ENCODE measurements at regions not wholly inside any gene's neighbourhood (a gene's known extent, or its start where the extent isn't known, plus 50 kb on each side); places are given as distances from the start of the nearest gene placed in this dataset.

DNA sequence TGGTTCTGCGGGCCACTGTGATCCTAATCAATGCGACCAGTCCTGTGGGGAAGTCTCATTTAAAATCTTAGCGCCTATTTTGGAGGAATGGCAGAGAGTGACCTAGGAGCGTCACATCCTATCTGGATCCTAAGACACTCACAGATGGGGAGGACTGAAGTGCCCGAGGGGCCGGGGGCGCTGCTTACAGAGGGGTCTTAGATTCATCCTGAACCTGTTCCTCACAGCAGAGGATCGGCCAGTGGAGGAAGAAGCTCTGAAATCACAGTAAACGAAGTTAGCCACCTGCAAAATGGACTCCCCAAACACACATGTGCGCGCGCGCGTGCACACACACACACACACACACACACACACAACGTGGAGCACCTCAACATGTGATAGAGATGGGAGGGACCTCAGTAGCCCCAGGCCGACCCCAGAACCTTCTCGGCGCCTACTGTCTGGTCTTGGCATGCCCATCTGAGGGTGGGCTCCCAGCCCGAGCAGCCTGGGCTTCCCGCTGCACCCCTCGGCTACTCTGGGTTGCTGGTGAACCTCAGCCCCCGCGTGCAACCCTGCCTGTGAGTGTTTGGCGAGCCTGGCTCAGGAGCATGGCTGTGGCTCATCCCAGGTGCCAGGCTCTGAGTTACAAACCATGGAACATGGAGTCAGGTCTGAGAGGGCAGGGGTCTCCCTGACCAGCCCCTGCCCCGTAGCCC is 613.3 kb downstream of the TBC1D22A start:
- DNase-seq, result no peak

DNA sequence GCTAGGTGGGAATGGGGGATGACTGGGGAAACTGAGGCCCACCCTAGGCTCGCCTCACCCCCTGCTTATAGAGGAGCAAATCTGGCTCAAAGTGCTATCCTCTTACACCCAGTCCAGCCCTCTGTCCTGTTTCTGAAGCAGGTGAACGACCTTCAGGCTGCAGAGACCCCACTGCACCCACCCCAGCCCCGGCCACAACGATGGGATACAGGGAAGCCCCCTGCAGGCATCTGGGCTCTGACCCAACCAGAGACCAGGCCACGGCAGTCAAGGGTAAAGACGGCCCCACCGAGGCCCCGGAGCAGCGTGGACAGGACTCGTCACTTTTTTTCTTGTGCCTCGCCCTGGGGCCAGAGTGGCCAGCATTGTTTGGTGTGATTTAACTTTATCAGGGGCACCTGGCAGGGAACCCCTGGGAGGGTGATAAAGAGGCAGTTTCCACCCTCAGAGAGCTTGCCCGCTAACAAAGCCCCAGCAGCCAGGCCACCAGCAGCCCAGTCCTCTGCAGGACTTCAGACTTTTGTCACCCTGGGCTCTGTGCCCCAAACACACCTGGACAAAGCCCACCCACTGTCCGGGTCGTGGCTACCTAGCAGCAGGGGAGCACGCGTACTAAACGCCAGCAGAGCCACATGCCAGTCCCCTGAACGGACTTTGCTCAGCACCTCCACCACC is 612.6 kb downstream of the TBC1D22A start:
- DNase-seq, result no peak

DNA sequence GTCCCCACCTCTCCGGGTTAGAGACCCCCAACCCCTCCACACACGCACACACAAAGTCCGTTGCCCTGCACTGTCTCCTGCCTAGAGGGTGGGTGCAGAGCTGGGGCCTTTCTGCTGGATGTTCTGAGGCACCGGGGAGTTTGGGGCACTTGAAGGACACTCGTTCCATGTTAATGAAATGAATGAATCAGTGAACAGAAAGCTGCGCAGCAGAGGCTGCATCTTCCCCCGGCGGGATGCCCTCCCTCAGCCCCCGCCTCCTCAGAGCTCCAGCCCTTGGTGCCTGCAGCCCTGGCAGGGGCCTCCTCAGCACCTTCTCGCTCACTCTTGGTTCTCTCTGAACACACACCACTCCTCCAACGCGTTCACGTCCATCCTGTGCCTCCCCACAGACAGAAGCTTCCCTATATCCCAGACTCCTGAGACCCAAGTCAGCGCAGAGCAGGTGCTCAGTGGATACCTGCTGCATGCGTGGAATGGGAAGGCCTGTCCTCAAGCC is 611.9 kb downstream of the TBC1D22A start:
- no peak for DNase-seq

DNA sequence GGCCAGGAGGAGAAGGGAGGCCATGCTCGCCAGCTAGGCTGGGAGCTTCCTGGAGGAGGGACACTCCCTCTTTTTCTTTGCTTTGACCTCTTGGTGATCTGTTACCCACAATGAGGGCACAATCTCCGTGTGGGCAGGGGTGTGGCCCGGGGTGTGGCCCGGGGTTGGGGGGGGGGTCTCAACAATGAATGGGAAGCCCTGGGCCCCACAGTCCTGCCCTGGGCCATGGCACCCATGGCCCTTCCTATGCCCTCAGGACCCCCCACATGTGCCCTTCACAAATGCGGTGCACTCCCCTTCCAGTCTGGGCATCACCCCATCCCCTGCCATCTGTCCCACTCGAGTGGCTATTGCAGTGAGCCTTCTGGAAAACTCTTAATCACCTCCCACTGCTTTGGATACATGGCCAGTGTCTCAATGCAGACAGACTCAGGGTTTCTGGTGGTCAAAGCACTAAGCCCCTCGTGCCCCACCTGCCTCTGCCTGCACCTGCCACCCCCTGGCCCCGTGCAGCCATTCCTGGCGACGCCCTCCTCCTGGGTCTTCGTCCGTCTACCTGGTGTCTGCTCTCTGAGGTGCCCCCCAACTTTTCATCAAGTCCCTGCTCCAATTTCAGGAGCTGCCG is 611.3 kb downstream of the TBC1D22A start:
- DNase-seq, result no peak

DNA sequence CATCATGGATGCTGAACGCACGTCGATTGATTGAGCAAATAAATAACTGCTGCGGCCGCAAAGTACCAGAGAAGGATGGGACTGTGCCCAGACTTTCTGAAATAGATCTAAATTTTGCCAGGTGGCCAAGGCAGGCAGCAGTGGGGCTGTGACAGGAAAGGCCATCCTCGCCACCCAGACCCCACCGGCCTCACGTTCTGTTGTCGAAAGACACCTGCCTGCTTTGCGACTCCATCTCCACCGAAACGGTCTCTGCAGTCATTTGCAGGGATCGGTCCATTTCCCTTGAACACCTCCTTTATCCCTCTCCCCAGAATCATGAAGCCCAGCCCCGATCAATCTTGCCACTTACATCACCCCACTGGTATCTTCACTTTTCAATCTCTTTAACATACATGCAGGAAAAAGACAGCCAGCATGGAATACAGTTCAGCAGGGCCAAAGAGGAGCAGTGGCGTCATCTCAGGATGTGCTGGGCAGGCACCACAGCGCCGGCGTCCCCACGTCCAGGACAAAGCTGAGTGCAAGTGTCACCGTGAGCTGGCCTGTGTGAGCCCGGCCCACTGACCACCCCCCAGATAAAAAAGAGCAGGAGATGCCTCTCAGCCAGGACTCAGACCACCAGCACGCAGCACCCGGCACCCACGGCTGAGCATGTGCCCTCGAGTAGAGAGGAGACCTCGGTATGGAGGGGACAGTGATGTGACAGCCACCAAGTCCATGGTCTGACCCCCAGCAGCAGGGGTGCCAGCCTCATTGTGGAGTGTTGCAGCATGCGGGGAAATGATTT is 610.3 kb downstream of the TBC1D22A start:
- no peak for DNase-seq

DNA sequence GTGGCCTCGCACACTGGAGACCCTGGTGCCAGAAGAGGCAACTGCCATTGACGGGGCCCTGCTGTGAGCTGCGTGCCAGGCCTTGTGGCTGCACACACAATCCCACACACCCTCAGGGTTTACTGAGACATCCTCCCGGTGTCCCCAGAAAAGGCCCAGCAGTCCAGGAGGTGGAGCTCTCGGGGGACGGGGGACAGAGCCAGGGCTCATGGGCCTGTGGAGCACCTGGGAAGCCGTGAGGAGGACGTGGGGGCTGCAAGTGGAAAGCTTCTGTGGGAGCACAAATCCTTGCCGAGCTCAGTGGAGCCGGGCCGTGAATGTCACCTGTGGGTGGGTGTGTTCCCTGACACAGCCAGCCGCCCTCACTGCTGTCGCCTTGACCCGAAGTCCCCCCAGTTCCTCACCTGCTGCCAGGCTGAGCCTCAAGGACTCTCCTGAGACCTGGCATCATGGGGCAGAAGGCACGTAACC is 609.7 kb downstream of the TBC1D22A start:
- no peak for DNase-seq

DNA sequence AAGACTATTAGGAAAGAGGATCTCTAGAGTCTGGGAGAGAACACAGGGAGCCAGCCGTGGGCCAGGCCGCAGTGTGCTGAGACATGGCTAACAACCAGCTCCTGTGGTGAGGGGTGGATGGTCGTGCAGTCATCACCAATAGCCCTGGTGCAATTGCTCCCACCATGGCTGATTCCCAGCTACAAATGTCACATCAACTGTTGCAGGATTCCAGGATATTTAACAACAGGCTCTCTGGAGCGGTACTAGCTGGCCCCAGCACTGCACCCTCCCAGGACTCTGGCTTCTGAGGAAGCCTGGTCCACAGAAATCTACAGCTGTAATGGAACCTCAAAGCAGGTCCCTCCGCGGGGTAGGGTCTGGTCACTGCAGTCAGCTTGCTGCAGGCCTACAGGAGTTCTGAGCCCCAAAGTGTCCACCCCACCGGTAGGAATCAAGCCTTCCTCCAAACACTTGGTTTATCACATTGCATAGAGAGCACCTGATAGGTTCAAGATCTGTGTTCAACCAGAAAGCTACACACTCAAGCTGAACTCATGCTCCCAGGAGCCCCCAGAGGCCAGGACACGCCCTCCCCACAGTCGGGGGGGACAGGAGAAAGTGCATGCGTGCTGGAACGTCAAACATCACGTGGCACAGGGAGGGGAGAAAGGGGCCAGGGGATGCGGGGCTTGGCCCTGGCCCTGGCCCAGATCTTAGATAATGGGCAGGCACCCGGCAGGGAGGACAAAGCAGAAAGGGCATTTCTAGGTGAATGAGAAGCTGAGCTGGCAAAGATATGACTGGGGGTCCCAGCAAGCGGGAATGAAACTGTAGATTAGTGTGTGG is 609.0 kb downstream of the TBC1D22A start:
- no peak for DNase-seq

DNA sequence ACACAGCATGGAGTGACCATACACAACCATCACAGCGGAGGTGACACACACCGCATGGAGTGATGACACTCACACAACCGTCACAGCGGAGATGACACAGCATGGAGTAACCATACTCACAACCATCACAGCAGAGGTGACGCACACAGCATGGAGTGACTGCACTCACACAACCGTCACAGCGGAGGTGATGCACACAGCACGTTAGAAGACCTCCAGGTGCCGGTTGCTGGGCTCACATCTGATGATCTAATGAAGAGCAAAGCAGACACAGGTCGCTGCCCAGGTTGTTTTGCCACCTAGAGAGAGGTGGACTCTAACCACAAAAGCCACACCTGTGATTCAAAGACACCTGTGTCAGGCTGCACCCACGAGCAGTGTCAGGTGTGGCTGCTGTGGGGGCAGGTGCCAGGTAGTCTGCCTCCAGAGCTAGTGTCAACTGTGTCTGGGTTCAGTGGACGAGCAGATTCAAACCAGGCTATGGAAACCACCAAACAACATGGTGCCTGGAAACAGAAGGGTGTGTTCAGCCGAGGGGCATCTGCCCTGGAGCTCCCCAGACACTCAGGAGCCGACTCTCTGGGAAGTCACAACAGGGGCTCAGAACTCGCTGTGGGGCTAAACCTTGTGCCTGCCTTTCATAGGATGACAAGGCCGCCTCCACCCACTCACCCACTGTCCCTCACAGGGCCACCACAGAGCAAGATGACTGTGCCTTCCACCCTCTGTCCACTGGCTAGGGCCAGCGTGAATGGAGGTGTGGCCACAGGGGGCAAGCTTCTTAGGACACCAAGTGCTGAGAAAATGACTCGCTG is 608.2 kb downstream of the TBC1D22A start:
- no peak for DNase-seq

DNA sequence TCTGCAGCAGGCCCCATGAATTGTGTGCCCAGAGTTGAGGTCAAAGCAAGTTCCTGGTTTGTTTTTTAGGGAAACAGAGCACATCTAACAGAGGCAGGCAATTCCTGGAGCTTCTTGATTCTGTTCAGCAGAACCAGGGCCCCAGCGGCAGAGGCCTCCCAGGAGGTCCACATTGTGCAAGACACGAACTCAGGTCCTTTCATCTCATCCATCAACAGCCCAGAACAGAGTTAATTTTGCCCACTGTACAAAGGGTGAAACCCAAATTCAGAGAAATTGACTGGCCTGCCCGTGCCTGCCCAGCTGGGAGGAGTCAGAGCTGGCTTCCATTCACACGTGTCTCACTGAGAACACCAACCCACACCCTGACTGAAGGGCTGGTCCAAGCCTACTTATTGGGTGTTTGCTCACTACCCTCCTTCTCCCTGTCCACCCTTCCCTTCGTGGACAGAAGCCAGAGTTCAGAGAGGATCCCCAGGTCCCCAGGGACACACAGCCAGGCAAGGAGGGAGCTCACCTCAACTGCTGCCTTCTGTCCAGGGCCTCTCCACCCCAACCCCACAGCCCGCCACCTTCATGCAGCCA is 607.1 kb downstream of the TBC1D22A start:
- DNase-seq, result no peak

DNA sequence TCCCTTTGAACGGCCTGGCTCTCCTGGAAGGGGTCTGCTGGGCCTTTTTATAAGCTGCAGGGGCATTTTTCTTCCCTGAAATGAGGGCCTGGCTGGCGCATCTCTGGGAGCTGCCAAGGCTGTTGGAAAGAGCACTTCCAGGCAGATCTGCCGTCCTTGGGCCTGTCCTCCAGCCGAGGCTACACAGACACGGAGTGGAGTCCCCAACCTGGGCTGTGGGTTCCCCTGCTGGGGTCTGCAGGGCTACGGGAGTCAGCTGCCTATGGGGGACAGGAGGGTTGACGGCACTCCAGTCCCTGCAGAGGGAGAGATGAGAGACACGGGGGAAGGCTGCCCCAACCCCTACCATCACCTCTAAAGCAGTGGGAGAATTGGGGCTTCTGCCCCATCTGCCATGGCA is 606.6 kb downstream of the TBC1D22A start:
- no peak for DNase-seq

DNA sequence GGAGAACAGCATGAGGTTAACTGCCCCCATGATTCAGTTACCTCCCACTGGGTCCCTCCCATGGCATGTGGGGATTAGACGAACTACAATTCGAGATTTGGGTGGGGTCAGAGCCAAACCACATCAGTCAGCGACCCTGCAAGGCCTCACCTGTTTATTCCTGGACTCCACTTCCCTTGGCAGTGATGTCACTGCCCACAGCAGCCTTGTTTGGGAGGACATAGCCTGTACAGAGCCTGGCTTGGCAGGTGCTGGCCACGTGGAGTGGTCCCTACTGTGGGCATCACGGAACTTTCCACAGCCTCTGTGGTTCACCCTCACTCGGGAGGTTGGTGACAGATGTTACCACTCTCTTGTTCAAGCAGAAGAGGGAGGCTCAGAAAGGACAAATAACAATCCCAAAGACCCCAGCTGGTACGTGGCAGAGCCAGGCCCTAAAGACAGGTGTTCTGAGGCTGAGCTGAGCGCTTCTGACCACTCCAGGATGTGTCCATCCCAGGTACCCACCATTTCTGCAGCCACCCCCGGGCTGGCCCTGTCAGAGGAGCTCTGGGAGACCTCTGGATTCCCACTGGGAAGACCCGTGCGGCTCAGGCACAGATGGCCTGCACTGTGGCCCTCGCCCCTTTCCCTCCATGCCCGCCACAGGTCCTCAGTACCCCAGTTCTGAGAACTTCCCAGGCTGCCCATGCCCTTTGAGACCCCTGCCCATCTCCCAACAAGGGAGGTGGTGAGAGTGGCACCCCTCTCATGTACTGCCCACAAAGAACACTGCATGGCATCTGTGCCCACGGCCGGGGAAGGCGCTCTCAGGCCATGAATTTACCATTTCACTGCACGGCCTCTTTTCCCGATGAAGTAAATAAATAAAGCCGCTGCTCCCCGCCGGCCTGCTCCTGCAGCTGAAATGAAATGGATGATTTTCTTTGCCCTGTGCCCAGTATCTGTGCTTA is 605.8 kb downstream of the TBC1D22A start:
- no peak for DNase-seq

DNA sequence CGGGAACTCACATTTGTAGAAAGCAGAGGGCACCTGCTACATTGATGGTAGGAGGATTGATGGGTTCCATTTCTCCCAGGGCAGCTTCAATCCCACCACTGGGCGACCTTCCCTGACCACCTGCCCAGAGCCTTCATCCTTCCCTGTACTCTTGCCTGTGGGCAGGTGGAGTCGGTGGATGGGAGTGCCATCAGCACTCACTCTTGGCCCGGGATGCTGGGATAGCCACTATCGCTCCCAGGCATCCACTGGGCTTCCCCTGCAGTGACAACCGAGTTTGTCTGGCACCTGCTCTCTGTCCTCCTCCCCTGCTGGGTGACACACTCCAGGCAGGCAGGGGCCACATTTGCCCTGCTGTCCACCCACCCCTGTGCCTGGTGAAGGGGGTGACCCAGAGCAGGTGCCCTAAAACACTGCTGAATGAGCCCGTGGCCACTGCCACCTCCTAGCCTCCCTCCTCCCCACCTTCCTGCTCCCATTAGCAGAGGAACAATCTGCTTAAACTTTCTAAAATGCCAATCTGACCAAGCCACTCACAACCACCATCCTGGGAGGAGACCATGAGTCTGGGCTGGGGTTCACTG is 604.7 kb downstream of the TBC1D22A start:
- no peak for DNase-seq

DNA sequence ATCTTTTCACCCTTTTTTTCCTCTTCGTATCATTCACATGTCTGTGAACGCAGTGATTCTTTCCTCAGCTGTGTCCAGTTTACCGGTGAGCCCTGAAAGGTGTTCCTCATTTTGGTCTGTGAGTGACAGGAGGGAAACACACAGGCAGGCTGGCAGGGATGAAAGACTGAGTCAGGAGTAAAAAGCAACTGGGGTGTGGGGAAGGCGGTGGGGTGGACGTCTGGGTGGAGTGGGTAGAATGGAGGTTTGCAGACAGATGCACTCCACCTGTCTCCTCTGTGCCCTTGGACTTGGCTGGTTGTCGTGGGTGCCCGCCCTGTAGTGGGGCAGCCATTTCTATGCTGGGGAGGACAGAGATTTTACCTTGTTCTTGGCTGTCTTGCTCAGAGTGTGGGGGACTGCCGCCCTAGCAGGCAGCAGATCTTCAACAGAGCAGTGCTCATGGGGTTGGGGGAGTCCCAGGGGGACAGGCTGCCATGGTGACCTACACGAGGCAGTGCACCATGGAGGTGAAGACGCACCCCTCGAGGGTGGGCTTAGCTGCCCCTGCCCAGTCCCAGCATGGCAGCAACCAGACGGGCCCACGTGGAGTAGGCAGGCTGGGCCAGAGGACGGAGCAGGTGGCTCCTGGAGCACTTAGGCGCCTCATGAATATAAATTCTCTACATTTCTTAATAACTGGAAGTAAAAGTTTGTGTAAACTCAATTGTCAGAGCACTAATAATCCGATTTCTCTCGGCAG is 603.7 kb downstream of the TBC1D22A start:
- no peak for DNase-seq

DNA sequence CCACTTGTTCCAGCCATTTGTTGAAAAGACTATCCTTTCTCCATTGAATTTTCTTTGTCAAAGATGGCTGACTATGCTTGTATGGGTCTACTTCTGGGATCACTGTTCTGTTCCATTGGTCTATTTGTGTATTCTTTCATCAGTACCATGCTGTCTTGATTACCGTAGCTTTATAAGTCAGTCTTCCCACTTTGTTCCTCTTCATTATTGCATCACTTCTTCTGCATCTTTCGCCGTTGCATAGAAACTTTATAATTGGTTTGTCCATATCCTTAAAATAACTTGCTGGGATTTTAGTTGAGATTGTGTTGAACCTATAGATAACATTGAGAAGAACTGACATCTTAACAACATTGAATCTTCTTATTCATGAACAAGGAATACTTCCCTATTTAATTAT is 598.8 kb downstream of the TBC1D22A start:
- no peak for DNase-seq

DNA sequence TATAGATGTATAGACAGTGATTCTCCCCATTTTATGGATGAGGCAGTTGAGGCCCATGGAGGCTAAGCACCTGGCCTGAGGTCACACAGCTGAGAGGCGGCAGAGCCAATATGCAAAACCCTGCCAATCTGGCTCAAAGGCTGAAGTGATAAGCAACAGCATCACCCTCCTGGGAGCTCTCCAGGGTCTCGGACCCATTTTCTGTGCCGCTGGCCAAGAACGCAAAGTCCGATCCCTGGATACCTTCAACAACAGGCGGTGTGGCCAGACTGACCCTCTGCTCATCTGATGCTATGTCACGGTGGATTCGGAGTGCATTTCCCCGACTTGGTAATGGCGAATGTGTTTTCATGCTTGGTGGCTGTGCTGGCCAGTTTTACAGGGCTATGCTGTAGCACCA is 595.0 kb downstream of the TBC1D22A start:
- no peak for DNase-seq

DNA sequence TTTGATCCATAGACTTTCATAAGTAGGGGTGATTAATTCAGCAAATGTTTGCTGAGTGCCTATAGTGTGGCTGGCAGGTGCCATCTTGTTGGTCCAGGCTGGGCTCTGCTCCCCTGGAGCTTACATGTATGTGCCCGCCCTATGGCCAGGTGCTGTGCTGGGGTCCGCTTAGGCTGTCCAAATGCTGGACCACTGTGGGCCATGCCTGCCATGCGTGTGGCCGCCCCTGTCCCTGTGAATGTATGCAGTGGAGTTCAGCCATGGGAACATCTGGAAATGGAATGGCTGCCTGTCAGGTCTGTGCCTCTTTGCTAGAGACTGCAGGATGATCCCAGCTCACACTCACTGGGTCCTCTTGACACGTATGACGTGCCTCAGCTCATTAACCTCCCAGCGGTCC is 594.6 kb downstream of the TBC1D22A start:
- DNase-seq, result no peak

DNA sequence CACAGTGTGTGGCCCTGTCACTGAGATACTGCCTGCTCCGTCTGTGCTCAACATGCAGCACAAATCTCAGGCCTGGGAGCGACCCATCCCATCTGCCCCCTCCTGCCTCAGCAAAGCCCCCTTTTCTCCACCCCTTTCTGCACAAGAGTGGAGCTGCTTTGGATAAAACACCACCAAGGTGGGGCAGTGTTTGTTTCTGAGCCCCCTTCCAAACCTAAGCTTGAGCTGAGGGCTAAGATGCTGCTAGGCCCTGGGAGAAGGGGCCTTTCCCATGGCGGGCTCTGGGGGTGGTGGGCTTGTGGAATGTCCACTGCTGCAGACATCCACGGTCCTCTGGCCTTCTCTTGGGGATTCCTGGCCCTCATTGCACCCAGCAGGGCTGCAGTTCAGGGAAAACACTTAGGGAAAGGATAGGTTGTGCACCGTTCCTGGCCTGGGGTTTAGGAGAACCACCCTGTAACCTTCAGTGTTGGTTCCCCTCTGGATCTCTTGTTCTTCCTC is 594.1 kb downstream of the TBC1D22A start:
- no peak for DNase-seq

DNA sequence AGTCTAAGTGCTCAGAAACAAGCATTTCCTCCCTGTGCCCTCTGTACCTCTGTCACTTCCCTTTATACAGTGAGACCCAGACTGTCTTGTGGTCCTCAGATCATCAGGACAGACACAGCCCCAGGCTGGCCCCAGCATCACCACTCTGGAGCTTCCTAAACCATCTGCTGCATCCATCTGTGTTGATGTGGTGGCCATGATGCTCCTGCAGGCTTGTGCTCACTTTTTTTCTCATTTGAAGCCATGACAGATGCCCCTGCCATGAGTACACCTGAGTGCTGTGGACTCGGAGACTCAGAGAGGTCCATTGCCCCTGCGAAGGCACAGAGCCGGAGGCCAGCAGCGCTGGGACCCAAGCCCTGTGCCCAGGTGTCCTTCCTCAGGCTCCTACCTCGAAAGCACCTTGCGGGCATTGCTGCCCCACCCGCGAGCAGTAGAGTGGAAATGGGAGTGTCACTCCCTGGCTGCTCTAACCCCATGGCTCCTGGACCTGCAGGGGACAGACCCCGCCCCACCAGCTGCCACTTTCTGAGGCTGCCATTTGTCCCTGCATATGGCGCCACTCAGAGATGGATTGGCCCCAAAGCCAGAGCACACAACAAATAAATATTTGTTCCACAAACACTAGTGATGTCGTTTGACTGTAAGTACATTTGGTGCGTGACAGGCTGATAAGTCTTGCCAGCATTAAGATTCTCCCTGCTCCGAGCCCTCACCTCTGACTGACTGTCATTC is 593.5 kb downstream of the TBC1D22A start:
- no peak for DNase-seq

All from 8988T (cell line).